Body of pancreas (tissue), 4 donors: ENCODE measurements at regions not wholly inside any gene's neighbourhood (a gene's known extent, or its start where the extent isn't known, plus 50 kb on each side); places are given as distances from the start of the nearest gene placed in this dataset.

Source experiments
- POLR2A ChIP-seq, 3 donors: fragments of 450-650 bp; IDR thresholded peaks; one replicate each; pipeline ENCODE4 v1.6.1; 2016; ENCODE audit warnings: antibody characterized with exemption in 3 of 3, mild to moderate bottlenecking in 2 of 3
- TF ChIP-seq, protein P1 (sequence below), 7 experiments: fragments of 450-650 bp in 4 of 7; fragments of 200-600 bp in 3 of 7; sonication (generic) in 3 of 7; IDR thresholded peaks; one replicate each; pipeline ENCODE4 v1.5.1; 2016 to 2019; ENCODE audit warnings: antibody characterized with exemption in 7 of 7

DNA sequence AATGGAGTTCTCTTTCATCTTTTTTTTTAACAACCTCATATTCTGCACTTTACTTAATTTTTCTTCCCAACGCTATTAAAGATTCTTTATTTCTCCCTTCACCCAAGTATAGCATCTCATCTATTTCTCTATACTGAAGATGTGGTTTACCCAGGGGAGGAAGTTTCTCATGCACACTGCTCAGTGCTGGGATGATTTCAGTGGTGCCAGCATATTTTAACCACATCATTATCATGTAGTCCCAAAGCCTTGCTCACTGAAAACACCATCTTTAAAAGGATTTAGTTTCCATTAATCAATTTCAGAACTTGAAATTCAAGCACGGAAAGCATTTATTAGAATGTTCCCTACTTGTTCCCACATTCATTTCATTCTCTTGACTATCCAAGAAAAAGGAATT, 725.7 kb downstream of the USP25 start:
- no peak for TF ChIP-seq POLR2A (IDR thresholded peaks at IDR 0.05)
- TF ChIP-seq, protein P1, sequence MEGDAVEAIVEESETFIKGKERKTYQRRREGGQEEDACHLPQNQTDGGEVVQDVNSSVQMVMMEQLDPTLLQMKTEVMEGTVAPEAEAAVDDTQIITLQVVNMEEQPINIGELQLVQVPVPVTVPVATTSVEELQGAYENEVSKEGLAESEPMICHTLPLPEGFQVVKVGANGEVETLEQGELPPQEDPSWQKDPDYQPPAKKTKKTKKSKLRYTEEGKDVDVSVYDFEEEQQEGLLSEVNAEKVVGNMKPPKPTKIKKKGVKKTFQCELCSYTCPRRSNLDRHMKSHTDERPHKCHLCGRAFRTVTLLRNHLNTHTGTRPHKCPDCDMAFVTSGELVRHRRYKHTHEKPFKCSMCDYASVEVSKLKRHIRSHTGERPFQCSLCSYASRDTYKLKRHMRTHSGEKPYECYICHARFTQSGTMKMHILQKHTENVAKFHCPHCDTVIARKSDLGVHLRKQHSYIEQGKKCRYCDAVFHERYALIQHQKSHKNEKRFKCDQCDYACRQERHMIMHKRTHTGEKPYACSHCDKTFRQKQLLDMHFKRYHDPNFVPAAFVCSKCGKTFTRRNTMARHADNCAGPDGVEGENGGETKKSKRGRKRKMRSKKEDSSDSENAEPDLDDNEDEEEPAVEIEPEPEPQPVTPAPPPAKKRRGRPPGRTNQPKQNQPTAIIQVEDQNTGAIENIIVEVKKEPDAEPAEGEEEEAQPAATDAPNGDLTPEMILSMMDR (IDR thresholded peaks at IDR 0.05): no peak
